Uterus (tissue), 3 donors: ENCODE measurements at regions not wholly inside any gene's neighbourhood (a gene's known extent, or its start where the extent isn't known, plus 50 kb on each side); places are given as distances from the start of the nearest gene placed in this dataset.

Source experiments
- DNase-seq, 2 donors: peaks; one replicate each; pipeline ENCODE4 v3.0.0-alpha.2; 2019 to 2020
- H3K27ac ChIP-seq, 2 donors: fragments of 200-600 bp; sonication (generic); 1 replicate in 1 of 2; 2 replicates in 1 of 2; pipeline ENCODE4 v1.5.1; 2016 to 2018
- H3K27me3 ChIP-seq, 2 donors: fragments of 200-600 bp; sonication (generic); one replicate each; pipeline ENCODE4 v1.5.1; 2018 to 2019; ENCODE audit warnings: control low read depth in 1 of 2
- H3K36me3 ChIP-seq, 2 donors: fragments of 200-600 bp; sonication (generic); one replicate each; pipeline ENCODE4 v1.5.1; 2019; ENCODE audit warnings: control low read depth in 1 of 2
- H3K4me1 ChIP-seq, 2 donors: fragments of 200-600 bp; sonication (generic); one replicate each; pipeline ENCODE4 v1.5.1; 2018 to 2019; ENCODE audit warnings: control low read depth in 1 of 2
- H3K4me3 ChIP-seq, 2 donors: fragments of 200-600 bp; sonication (generic); 1 replicate in 1 of 2; 2 replicates in 1 of 2; pipeline ENCODE4 v1.5.1; 2018 to 2019; ENCODE audit warnings: mild to moderate bottlenecking in 1 of 2
- H3K9me3 ChIP-seq, 2 donors: fragments of 200-600 bp; sonication (generic); one replicate each; pipeline ENCODE4 v1.5.1; 2019; ENCODE audit warnings: control low read depth in 1 of 2
- CTCF ChIP-seq, 4 experiments: fragments of 200-600 bp in 2 of 4; fragments of 450-650 bp in 2 of 4; sonication (generic) in 2 of 4; IDR thresholded peaks; one replicate each; pipeline ENCODE4 v1.5.1; 2016 to 2019; ENCODE audit warnings: antibody characterized with exemption in 4 of 4, mild to moderate bottlenecking in 2 of 4, moderate library complexity in 1 of 4
- POLR2A ChIP-seq, 2 donors: fragments of 450-650 bp; IDR thresholded peaks; one replicate each; pipeline ENCODE4 v1.6.1; 2016; ENCODE audit warnings: antibody characterized with exemption in 2 of 2, mild to moderate bottlenecking in 1 of 2, moderate library complexity in 1 of 2
- intact Hi-C: fragments of 100-400 bp; cut with DNase I; formaldehyde crosslinking; loops from one replicate; pipeline ENCODE4 v1.15.1; 2023; ENCODE audit warnings: low total_unique reads
- donor health status: DM: yes; HTN: yes; CAD: no.

GRCh38 chr15:39426552-39427532 lies 154.0 kb upstream of the THBS1 start:
- Histone ChIP-seq H3K9me3 (no peaks in the 10 kb centered on the region), H3K36me3 (no peaks in the 10 kb centered on the region), H3K4me1 (no peaks in the 10 kb centered on the region), H3K4me3 (no peak overlapping the region), H3K27me3 (no peaks in the 10 kb centered on the region), H3K27ac (no peak overlapping the region)
- intact Hi-C loops = no loop called here
- no peak for DNase-seq
- TF ChIP-seq POLR2A (IDR thresholded peaks at IDR 0.05) (no peak), CTCF (IDR thresholded peaks at IDR 0.05) (no peak)

- TF ChIP-seq POLR2A (IDR thresholded peaks at IDR 0.05) (no peak), CTCF (IDR thresholded peaks at IDR 0.05) (no peak)
- H3K4me1 ChIP-seq = no peaks in the 10 kb centered on the region
- H3K9me3 ChIP-seq = no peaks in the 10 kb centered on the region
- H3K4me3 ChIP-seq = no peak overlapping the region
- no peak overlapping the region for H3K27ac ChIP-seq
- no peaks in the 10 kb centered on the region for H3K27me3 ChIP-seq
- H3K36me3 ChIP-seq = no peaks in the 10 kb centered on the region
- no peak for DNase-seq
- intact Hi-C loops = no loop called here
Observed at GRCh38 chr15:39427705-39428104, 153.2 kb upstream of the THBS1 start.

GRCh38 chr15:39429898-39430357 lies 151.0 kb upstream of the THBS1 start:
- intact Hi-C loops = no loop called here
- Histone ChIP-seq H3K27ac (peak overlapping the region in 1 of 2 donors; percentile 56), H3K4me1 (peaks cover 0 to 2% of the 10 kb centered on the region in 2 donors), H3K36me3 (no peaks in the 10 kb centered on the region), H3K27me3 (no peaks in the 10 kb centered on the region), H3K4me3 (no peak overlapping the region), H3K9me3 (no peaks in the 10 kb centered on the region)
- DNase-seq = peak in 1 of 2 donors; percentile 36
- no peak for TF ChIP-seq CTCF (IDR thresholded peaks at IDR 0.05)
- TF ChIP-seq POLR2A (IDR thresholded peaks at IDR 0.05) = no peak

GRCh38 chr15:39430389-39430788 lies 150.5 kb upstream of the THBS1 start:
- TF ChIP-seq CTCF (IDR thresholded peaks at IDR 0.05) (no peak), POLR2A (IDR thresholded peaks at IDR 0.05) (no peak)
- H3K27ac ChIP-seq = peak overlapping the region; percentile 26 to 56
- H3K9me3 ChIP-seq = no peaks in the 10 kb centered on the region
- H3K4me1 ChIP-seq = peaks cover 0 to 5% of the 10 kb centered on the region in 2 donors
- no peak for DNase-seq
- H3K4me3 ChIP-seq = no peak overlapping the region
- no peaks in the 10 kb centered on the region for H3K36me3 ChIP-seq
- intact Hi-C loops = no loop called here
- H3K27me3 ChIP-seq = no peaks in the 10 kb centered on the region

GRCh38 chr15:39431376-39431775 lies 149.5 kb upstream of the THBS1 start:
- intact Hi-C loops = no loop called here
- no peak for DNase-seq
- peaks cover 3 to 5% of the 10 kb centered on the region in 2 donors for H3K4me1 ChIP-seq

More at GRCh38 chr15:39431376-39431775, 149.5 kb upstream of the THBS1 start:
- Histone ChIP-seq H3K27me3 (no peaks in the 10 kb centered on the region), H3K4me3 (no peak overlapping the region), H3K36me3 (no peaks in the 10 kb centered on the region), H3K27ac (no peak overlapping the region), H3K9me3 (no peaks in the 10 kb centered on the region)
- no peak for TF ChIP-seq POLR2A (IDR thresholded peaks at IDR 0.05)
- no peak for TF ChIP-seq CTCF (IDR thresholded peaks at IDR 0.05)
